Liver (tissue), 8 donors: ENCODE measurements at regions not wholly inside any gene's neighbourhood (a gene's known extent, or its start where the extent isn't known, plus 50 kb on each side); places are given as distances from the start of the nearest gene placed in this dataset.
"Not testable (repeated sequence)": the region's sequence is repeated elsewhere in the genome, so short reads cannot be mapped to it uniquely, and the experiment has no call there.

Experiments used
- DNase-seq: peaks from one replicate; pipeline ENCODE4 v3.0.0-alpha.2; 2017; ENCODE audit warnings: low spot score
- H3K27ac ChIP-seq, 2 donors: one replicate each; pipeline ENCODE4 v1.7.0; 2013; ENCODE audit warnings: inconsistent platforms in 2 of 2, low read length in 2 of 2, control low read depth in 1 of 2, low read depth in 1 of 2, mild to moderate bottlenecking in 1 of 2
- H3K27me3 ChIP-seq, 4 donors: one replicate each; pipeline versions ENCODE4 v1.6.1 to v1.7.0; 2013; ENCODE audit warnings: low read length in 3 of 4, inconsistent platforms in 1 of 4, mild to moderate bottlenecking in 1 of 4, moderate library complexity in 1 of 4; ENCODE audit not compliant: control insufficient read depth in 4 of 4, insufficient read depth in 4 of 4
- H3K36me3 ChIP-seq, 4 donors: one replicate each; pipeline versions ENCODE4 v1.6.1 to v1.7.0; 2013; ENCODE audit warnings: low read length in 3 of 4, mild to moderate bottlenecking in 3 of 4, low read depth in 1 of 4, moderate library complexity in 1 of 4; ENCODE audit not compliant: control insufficient read depth in 4 of 4, insufficient read depth in 3 of 4
- H3K4me1 ChIP-seq, 4 donors: one replicate each; pipeline versions ENCODE4 v1.6.1 to v1.7.0; 2013; ENCODE audit warnings: low read length in 3 of 4, mild to moderate bottlenecking in 3 of 4, moderate library complexity in 1 of 4; ENCODE audit not compliant: control insufficient read depth in 4 of 4, insufficient read depth in 4 of 4
- H3K4me3 ChIP-seq, 3 donors: one replicate each; pipeline versions ENCODE4 v1.6.1 to v1.7.0; 2013; ENCODE audit warnings: low read length in 3 of 3, control low read depth in 1 of 3, low read depth in 1 of 3, mild to moderate bottlenecking in 1 of 3
- H3K9ac ChIP-seq, 2 donors: one replicate each; pipeline ENCODE4 v1.7.0; 2013; ENCODE audit warnings: low read length in 2 of 2, mild to moderate bottlenecking in 2 of 2, moderate library complexity in 2 of 2, control low read depth in 1 of 2, low read depth in 1 of 2
- H3K9me3 ChIP-seq, 4 donors: one replicate each; pipeline versions ENCODE4 v1.6.1 to v1.7.0; 2013; ENCODE audit warnings: low read length in 3 of 4; ENCODE audit not compliant: control insufficient read depth in 4 of 4
- ATF3 ChIP-seq: IDR thresholded peaks from 2 replicates; pipeline ENCODE4 v1.6.1; 2016; ENCODE audit warnings: antibody characterized with exemption
- CTCF ChIP-seq: fragments of 150-350 bp; IDR thresholded peaks from 2 replicates; pipeline ENCODE4 v1.5.1; 2017; ENCODE audit warnings: improper control_type of control experiment, low read depth, low read length; ENCODE audit not compliant: missing input control
- EGR1 ChIP-seq, 2 donors: IDR thresholded peaks; 2 replicates each; pipeline ENCODE4 v1.6.1; 2016 to 2018; ENCODE audit warnings: antibody characterized with exemption in 2 of 2, low read depth in 2 of 2
- FOXA2 ChIP-seq: IDR thresholded peaks from 2 replicates; pipeline ENCODE4 v1.6.1; 2016; ENCODE audit warnings: antibody characterized with exemption
- GABPA ChIP-seq, 2 donors: IDR thresholded peaks in 1 of 2; conservative IDR thresholded peaks in 1 of 2; 2 replicates each; pipeline ENCODE4 v1.6.1; 2016; ENCODE audit warnings: antibody characterized with exemption in 2 of 2, mild to moderate bottlenecking in 1 of 2, moderate library complexity in 1 of 2
- HNF4A ChIP-seq, 2 donors: conservative IDR thresholded peaks; 2 replicates each; pipeline ENCODE4 v1.6.1; 2016; ENCODE audit warnings: antibody characterized with exemption in 2 of 2, mild to moderate bottlenecking in 2 of 2
- HNF4G ChIP-seq: IDR thresholded peaks from 2 replicates; pipeline ENCODE4 v1.6.1; 2016; ENCODE audit warnings: antibody characterized with exemption
- JUND ChIP-seq, 2 donors: IDR thresholded peaks; 2 replicates each; pipeline ENCODE4 v1.6.1; 2016; ENCODE audit warnings: antibody characterized with exemption in 2 of 2
- MAX ChIP-seq: IDR thresholded peaks from 2 replicates; pipeline ENCODE4 v1.6.1; 2016; ENCODE audit warnings: antibody characterized with exemption
- RAD21 ChIP-seq, 2 donors: IDR thresholded peaks; 2 replicates each; pipeline ENCODE4 v1.6.1; 2016; ENCODE audit warnings: antibody characterized with exemption in 2 of 2, mild to moderate bottlenecking in 2 of 2
- REST ChIP-seq: IDR thresholded peaks from 2 replicates; pipeline ENCODE4 v1.6.1; 2016; ENCODE audit warnings: antibody characterized with exemption, mild to moderate bottlenecking
- RXRA ChIP-seq, 2 donors: IDR thresholded peaks; 2 replicates each; pipeline ENCODE4 v1.6.1; 2017 to 2018; ENCODE audit warnings: antibody characterized with exemption in 2 of 2, mild to moderate bottlenecking in 1 of 2
- SP1 ChIP-seq: IDR thresholded peaks from 2 replicates; pipeline ENCODE4 v1.6.1; 2018; ENCODE audit warnings: antibody characterized with exemption, mild to moderate bottlenecking
- TAF1 ChIP-seq: conservative IDR thresholded peaks from 2 replicates; pipeline ENCODE4 v1.6.1; 2016; ENCODE audit warnings: antibody characterized with exemption, mild to moderate bottlenecking
- YY1 ChIP-seq: IDR thresholded peaks from 2 replicates; pipeline ENCODE4 v1.6.1; 2016; ENCODE audit warnings: antibody characterized with exemption, mild to moderate bottlenecking
- ZBTB33 ChIP-seq: IDR thresholded peaks from 2 replicates; pipeline ENCODE4 v1.6.1; 2016; ENCODE audit warnings: antibody characterized with exemption
- WGBS: extraction: QIAGEN DNeasy Blood & Tissue Kit; methylation state at CpG from one replicate; pipeline ENCODE4 v1.1.7; 2013; 5-methylcytosine and 5-hydroxymethylcytosine counted together
- donor health status: healthy.
- donor health status: healthy.
- donor health status: healthy.
- donor health status: healthy.
- donor health status: healthy.

GRCh38 chr5:163163858-163164257 lies 273.5 kb upstream of the CCNG1 start (continued):
- TF ChIP-seq REST, result no peak
- no peak for TF ChIP-seq JUND (IDR thresholded peaks at IDR 0.05)
- TF ChIP-seq FOXA2, result no peak
- no peak for TF ChIP-seq YY1
- TF ChIP-seq GABPA (IDR thresholded peaks at IDR 0.05 in 1 of 2, conservative IDR thresholded peaks at IDR 0.05 in 1 of 2), result no peak
- TF ChIP-seq SP1, result no peak
- TF ChIP-seq MAX, result no peak
- no peak for TF ChIP-seq TAF1
- TF ChIP-seq RAD21 (IDR thresholded peaks at IDR 0.05), result no peak

GRCh38 chr5:163165277-163165676 lies 272.1 kb upstream of the CCNG1 start:
- Histone ChIP-seq H3K27me3 (no peaks in the 10 kb centered on the region), H3K4me1 (no peaks in the 10 kb centered on the region), H3K9ac (no peak overlapping the region), H3K4me3 (no peak overlapping the region), H3K36me3 (no peaks in the 10 kb centered on the region), H3K9me3 (no peaks in the 10 kb centered on the region), H3K27ac (no peak overlapping the region)
- TF ChIP-seq CTCF (no peak), ZBTB33 (no peak), HNF4A (conservative IDR thresholded peaks at IDR 0.05) (no peak), TAF1 (no peak), GABPA (IDR thresholded peaks at IDR 0.05 in 1 of 2, conservative IDR thresholded peaks at IDR 0.05 in 1 of 2) (no peak), MAX (no peak), RXRA (IDR thresholded peaks at IDR 0.05) (no peak), YY1 (no peak), ATF3 (no peak), HNF4G (no peak), EGR1 (IDR thresholded peaks at IDR 0.05; ENCODE audit: low read depth in 2 of 2) (no peak)
- DNase-seq, result no peak
- 92% methylated on average over 10 of the region's 10 CpGs for WGBS

GRCh38 chr5:163170161-163170560 lies 267.2 kb upstream of the CCNG1 start:
- 90% methylated on average over 3 of the region's 3 CpGs for WGBS
- H3K4me1 ChIP-seq, result peaks cover 0 to 16% (median 12%) of the 10 kb centered on the region in 4 donors
- not testable (repeated sequence) for H3K9me3 ChIP-seq, H3K4me3 ChIP-seq, H3K27me3 ChIP-seq, H3K36me3 ChIP-seq, H3K9ac ChIP-seq, H3K27ac ChIP-seq, DNase-seq
